ENCODE measurements at regions not wholly inside any gene's neighbourhood (a gene's known extent, or its start where the extent isn't known, plus 50 kb on each side); places are given as distances from the start of the nearest gene placed in this dataset.

- DNase-seq (ENCODE audit: low spot score, unreplicated experiment), result no peak
- Mint-ChIP-seq H3K27me3 (no peaks in the 10 kb centered on the region), H3K36me3 (ENCODE audit: insufficient read depth) (no peaks in the 10 kb centered on the region), H3K9me3 (ENCODE audit: low read depth) (no peaks in the 10 kb centered on the region), H3K27ac (no peak overlapping the region), H3K4me1 (ENCODE audit: low read depth) (peaks cover 5% of the 10 kb centered on the region), H3K4me3 (ENCODE audit: low read depth) (no peak overlapping the region)
- no peak for TF ChIP-seq CTCF (IDR thresholded peaks at IDR 0.05; ENCODE audit: unreplicated experiment)
These were observed 67.0 kb upstream of the CAND1 start for GRCh38 chr12:67202011-67202677.

- peaks cover 5% of the 10 kb centered on the region for H3K4me1 Mint-ChIP-seq (ENCODE audit: low read depth)
- no peak for DNase-seq (ENCODE audit: low spot score, unreplicated experiment)
- no peak overlapping the region for H3K27ac Mint-ChIP-seq
- no peaks in the 10 kb centered on the region for H3K36me3 Mint-ChIP-seq (ENCODE audit: insufficient read depth)
- no peaks in the 10 kb centered on the region for H3K9me3 Mint-ChIP-seq (ENCODE audit: low read depth)
- no peaks in the 10 kb centered on the region for H3K27me3 Mint-ChIP-seq
- no peak for TF ChIP-seq CTCF (IDR thresholded peaks at IDR 0.05; ENCODE audit: unreplicated experiment)
- no peak overlapping the region for H3K4me3 Mint-ChIP-seq (ENCODE audit: low read depth)
These were observed 66.5 kb upstream of the CAND1 start for GRCh38 chr12:67202678-67203012.

GRCh38 chr12:67208281-67209067 lies 60.7 kb upstream of the CAND1 start:
- Mint-ChIP-seq H3K4me1 (ENCODE audit: low read depth) (no peaks in the 10 kb centered on the region), H3K4me3 (ENCODE audit: low read depth) (no peak overlapping the region), H3K9me3 (ENCODE audit: low read depth) (no peaks in the 10 kb centered on the region), H3K36me3 (ENCODE audit: insufficient read depth) (no peaks in the 10 kb centered on the region), H3K27ac (no peak overlapping the region), H3K27me3 (peaks cover 15% of the 10 kb centered on the region)
- no peak for TF ChIP-seq CTCF (IDR thresholded peaks at IDR 0.05; ENCODE audit: unreplicated experiment)
- no peak for DNase-seq (ENCODE audit: low spot score, unreplicated experiment)

GRCh38 chr12:67211029-67211428 lies 58.1 kb upstream of the CAND1 start:
- TF ChIP-seq CTCF (IDR thresholded peaks at IDR 0.05; ENCODE audit: unreplicated experiment), result no peak
- Mint-ChIP-seq H3K27me3 (peaks cover 15% of the 10 kb centered on the region), H3K36me3 (ENCODE audit: insufficient read depth) (no peaks in the 10 kb centered on the region), H3K4me3 (ENCODE audit: low read depth) (no peak overlapping the region), H3K9me3 (ENCODE audit: low read depth) (no peaks in the 10 kb centered on the region), H3K4me1 (ENCODE audit: low read depth) (no peaks in the 10 kb centered on the region), H3K27ac (no peak overlapping the region)
- DNase-seq (ENCODE audit: low spot score, unreplicated experiment), result no peak

- peaks cover 15% of the 10 kb centered on the region for H3K27me3 Mint-ChIP-seq
- H3K27ac Mint-ChIP-seq, result no peak overlapping the region
These were observed 57.7 kb upstream of the CAND1 start for GRCh38 chr12:67211494-67211893.

More at GRCh38 chr12:67211494-67211893, 57.7 kb upstream of the CAND1 start:
- H3K4me1 Mint-ChIP-seq (ENCODE audit: low read depth), result no peaks in the 10 kb centered on the region
- no peak for TF ChIP-seq CTCF (IDR thresholded peaks at IDR 0.05; ENCODE audit: unreplicated experiment)
- H3K9me3 Mint-ChIP-seq (ENCODE audit: low read depth), result no peaks in the 10 kb centered on the region
- DNase-seq (ENCODE audit: low spot score, unreplicated experiment), result no peak
- H3K4me3 Mint-ChIP-seq (ENCODE audit: low read depth), result no peak overlapping the region
- H3K36me3 Mint-ChIP-seq (ENCODE audit: insufficient read depth), result no peaks in the 10 kb centered on the region
